ENCODE measurements at regions not wholly inside any gene's neighbourhood (a gene's known extent, or its start where the extent isn't known, plus 50 kb on each side); places are given as distances from the start of the nearest gene placed in this dataset.

- H3K27ac ChIP-seq (ENCODE audit: control insufficient read depth, insufficient read depth): no peak overlapping the region
- no peaks in the 10 kb centered on the region for H3K79me2 ChIP-seq (ENCODE audit: control insufficient read depth, insufficient read depth, low read length)
- no peak for TF ChIP-seq BRCA1 (IDR thresholded peaks at IDR 0.05; ENCODE audit: low read depth, low read length)
- TF ChIP-seq CBFB (IDR thresholded peaks at IDR 0.05; ENCODE audit: low read depth): no peak
- no peak for TF ChIP-seq ZNF217 (IDR thresholded peaks at IDR 0.05)
- no peak for TF ChIP-seq PML (IDR thresholded peaks at IDR 0.05; ENCODE audit: low read length)
- no peak for TF ChIP-seq ESRRA (IDR thresholded peaks at IDR 0.05; ENCODE audit: low read length)
- no peak for TF ChIP-seq TCF3 (IDR thresholded peaks at IDR 0.05; ENCODE audit: borderline replicate concordance, insufficient read depth, low read depth, low read length)
- TF ChIP-seq BMI1 (IDR thresholded peaks at IDR 0.05; ENCODE audit: borderline replicate concordance): no peak
- TF ChIP-seq, protein P1, sequence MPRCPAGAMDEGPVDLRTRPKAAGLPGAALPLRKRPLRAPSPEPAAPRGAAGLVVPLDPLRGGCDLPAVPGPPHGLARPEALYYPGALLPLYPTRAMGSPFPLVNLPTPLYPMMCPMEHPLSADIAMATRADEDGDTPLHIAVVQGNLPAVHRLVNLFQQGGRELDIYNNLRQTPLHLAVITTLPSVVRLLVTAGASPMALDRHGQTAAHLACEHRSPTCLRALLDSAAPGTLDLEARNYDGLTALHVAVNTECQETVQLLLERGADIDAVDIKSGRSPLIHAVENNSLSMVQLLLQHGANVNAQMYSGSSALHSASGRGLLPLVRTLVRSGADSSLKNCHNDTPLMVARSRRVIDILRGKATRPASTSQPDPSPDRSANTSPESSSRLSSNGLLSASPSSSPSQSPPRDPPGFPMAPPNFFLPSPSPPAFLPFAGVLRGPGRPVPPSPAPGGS (IDR thresholded peaks at IDR 0.05; ENCODE audit: borderline replicate concordance, insufficient read depth, low read depth, low read length, poor library complexity, severe bottlenecking): no peak
- no peak for TF ChIP-seq SMAD5 (IDR thresholded peaks at IDR 0.05; ENCODE audit: low read depth)
- TF ChIP-seq MYB (IDR thresholded peaks at IDR 0.05; ENCODE audit: borderline replicate concordance, low read depth, low read length): no peak
- TF ChIP-seq SIX5 (IDR thresholded peaks at IDR 0.05; ENCODE audit: low read depth, low read length, severe bottlenecking): no peak
- TF ChIP-seq IRF4 (IDR thresholded peaks at IDR 0.05; ENCODE audit: low read depth, low read length): no peak
- POLR2A ChIA-PET: no interaction called here
- no peaks in the 10 kb centered on the region for H4K20me1 ChIP-seq (ENCODE audit: control insufficient read depth, insufficient read depth)
- CTCF ChIA-PET: no interaction called here
- H3K4me1 ChIP-seq (ENCODE audit: control insufficient read depth, insufficient read depth, low read length): no peaks in the 10 kb centered on the region
- H3K9me3 ChIP-seq (replicated peaks; ENCODE audit: control insufficient read depth, insufficient read depth, low read length): no peaks in the 10 kb centered on the region
- 96% methylated on average over 1 of the region's 1 CpG for WGBS (ENCODE audit: insufficient coverage, insufficient replicate concordance, low lambda C conversion rate, missing lambda C conversion rate)
- FAIRE-seq (no peak), DNase-seq (ENCODE audit: low read depth, low spot score) (no peak), ATAC-seq (no peak)
- RAD21 ChIA-PET (ENCODE audit: unreplicated experiment): no interaction called here
- H3K36me3 ChIP-seq (ENCODE audit: control insufficient read depth in 2 of 2, insufficient read depth in 2 of 2, low read length in 1 of 2): no peaks in the 10 kb centered on the region
- no peak overlapping the region for H3K9ac ChIP-seq (ENCODE audit: control insufficient read depth, insufficient read depth, low read length)
- no TSS peak for BruUV-seq (replicated peaks)
- SMC1A ChIA-PET (ENCODE audit: uncharacterized antibody, unreplicated experiment): no interaction called here
- no peak overlapping the region for H3K4me3 ChIP-seq
- no peaks in the 10 kb centered on the region for H3K27me3 ChIP-seq (replicated peaks in 1 of 2; ENCODE audit: control insufficient read depth in 2 of 2, insufficient read depth in 2 of 2, low read length in 1 of 2)
- intact Hi-C loops (cut with micrococcal nuclease; ENCODE audit: unreplicated experiment): no loop called here
- in situ Hi-C loops (cut with MboI): no loop called here
- no peak overlapping the region for H2AFZ ChIP-seq (ENCODE audit: control insufficient read depth, low read depth, low read length)
- no peak overlapping the region for H3K4me2 ChIP-seq (ENCODE audit: control insufficient read depth, insufficient read depth)
These were observed 66.5 kb upstream of the UGP2 start for GRCh38 chr2:63775191-63775590.

Data from GM12878 (cell line).